K562 (cell line): ENCODE measurements at regions not wholly inside any gene's neighbourhood (a gene's known extent, or its start where the extent isn't known, plus 50 kb on each side); places are given as distances from the start of the nearest gene placed in this dataset.

Experiments used
- ATAC-seq: fragments of 200-7000 bp; cut with Tn5 transposase; 3 replicates; pipeline ENCODE4 v1.9.1; 2020; ENCODE audit warnings: moderate library complexity
- BruUV-seq: library from RNA; stranded (reverse); fragments of 400-500 nt; replicated peaks from 2 replicates; lab custom pipeline; 2021; lab: Mats Ljungman, UMichigan
- CTCF ChIA-PET: fragments of 300-600 bp; formaldehyde crosslinking; extraction: SDS; loops from one replicate; lab custom pipeline; 2021; ENCODE audit warnings: low intra/inter-chr PET ratio; lab: Yijun Ruan, JAX
- POLR2A ChIA-PET: fragments of 300-600, 350-650 bp; sonication (Branson Sonifier 250); formaldehyde crosslinking; extraction: SDS; loops from one replicate; lab custom pipeline; 2021; ENCODE audit warnings: antibody characterized with exemption, inconsistent platforms; lab: Yijun Ruan, JAX
- DNase-seq, 4 experiments: peaks; one replicate each; pipeline versions ENCODE4 v3.0.0 to v3.0.0-alpha.2; 2011 to 2018; ENCODE audit warnings: low spot score in 3 of 4, mixed read lengths in 3 of 4; ENCODE audit errors: extremely low read depth in 1 of 4
- FAIRE-seq: peaks from 2 replicates; lab custom pipeline; 2011; peaks lifted over from hg19 to GRCh38; lab: Jason Lieb, UNC
- H2AFZ ChIP-seq: 2 replicates; pipeline ENCODE4 v1.6.0; 2011; ENCODE audit warnings: low read depth, low read length, control low read depth, inconsistent platforms
- H3K27ac ChIP-seq: fragments of 200-600 bp; 3 replicates; pipeline ENCODE4 v1.8.0; 2011; ENCODE audit warnings: low read depth, mild to moderate bottlenecking, control low read depth, inconsistent platforms, low read length, moderate library complexity, mixed read lengths; ENCODE audit errors: extremely low read depth
- H3K27me3 ChIP-seq, 2 experiments: fragments of 300-600 bp in 1 of 2; 2 replicates in 1 of 2; 3 replicates in 1 of 2; pipeline versions ENCODE4 v1.6.0 to v1.8.0; 2011; ENCODE audit warnings: inconsistent platforms in 2 of 2, low read length in 2 of 2, mild to moderate bottlenecking in 1 of 2, mixed read lengths in 1 of 2, moderate library complexity in 1 of 2; ENCODE audit not compliant: control insufficient read depth in 2 of 2, insufficient read depth in 2 of 2
- H3K36me3 ChIP-seq: fragments of 300-600 bp; 3 replicates; pipeline ENCODE4 v1.8.0; 2011; ENCODE audit warnings: mild to moderate bottlenecking, low read length, inconsistent platforms; ENCODE audit not compliant: control insufficient read depth, insufficient read depth
- H3K4me1 ChIP-seq, 2 experiments: fragments of 200-600 bp in 1 of 2; replicated peaks in 1 of 2; 2 replicates in 1 of 2; 3 replicates in 1 of 2; pipeline versions ENCODE4 v1.5.1 to v1.8.0; 2011; ENCODE audit warnings: inconsistent platforms in 2 of 2, low read length in 2 of 2, mild to moderate bottlenecking in 1 of 2, mixed read lengths in 1 of 2, moderate library complexity in 1 of 2; ENCODE audit not compliant: control insufficient read depth in 2 of 2, insufficient read depth in 2 of 2
- H3K4me2 ChIP-seq: 2 replicates; pipeline ENCODE4 v1.6.1; 2011; ENCODE audit warnings: low read length, control low read depth, inconsistent platforms, mixed read lengths; ENCODE audit not compliant: insufficient read depth
- H3K4me3 ChIP-seq: fragments of 200-600 bp; sonication (generic), shearing (Covaris generic); 2 replicates; pipeline ENCODE4 v1.5.1; 2016; ENCODE audit warnings: control low read depth, inconsistent platforms
- H3K79me2 ChIP-seq: fragments of 200-600 bp; 3 replicates; pipeline ENCODE4 v1.8.0; 2011; ENCODE audit warnings: low read length, inconsistent platforms; ENCODE audit not compliant: control insufficient read depth, insufficient read depth
- H3K9ac ChIP-seq, 2 experiments: 2 replicates each; pipeline versions ENCODE4 v1.6.0 to v1.6.1; 2011; ENCODE audit warnings: low read depth in 2 of 2, low read length in 2 of 2, control low read depth in 1 of 2, inconsistent platforms in 1 of 2, mild to moderate bottlenecking in 1 of 2, mixed read lengths in 1 of 2; ENCODE audit not compliant: insufficient read depth in 1 of 2
- H3K9me1 ChIP-seq: one replicate; pipeline ENCODE4 v1.6.0; 2011; ENCODE audit warnings: inconsistent platforms, mild to moderate bottlenecking, low read length, moderate library complexity; ENCODE audit not compliant: control insufficient read depth, insufficient read depth
- H3K9me3 ChIP-seq: replicated peaks from 2 replicates; pipeline ENCODE4 v1.5.1; 2011; ENCODE audit warnings: low read depth, low read length, inconsistent platforms; ENCODE audit not compliant: control insufficient read depth, insufficient read depth
- H4K20me1 ChIP-seq: replicated peaks from 2 replicates; pipeline ENCODE4 v1.6.1; 2011; ENCODE audit warnings: low read length, inconsistent platforms, mixed read lengths; ENCODE audit not compliant: control insufficient read depth, insufficient read depth
- ASH1L ChIP-seq: fragments of 450-650 bp; IDR thresholded peaks from 2 replicates; pipeline ENCODE4 v1.6.1; 2018; ENCODE audit warnings: borderline replicate concordance, mild to moderate bottlenecking, low read depth; ENCODE audit not compliant: partially characterized antibody
- EGR1 ChIP-seq: fragments of 450-650 bp; conservative IDR thresholded peaks from 2 replicates; pipeline ENCODE4 v1.6.1; 2017; ENCODE audit warnings: mild to moderate bottlenecking
- ELF2 ChIP-seq: fragments of 250-450 bp; sonication (Bioruptor Pico); IDR thresholded peaks from 2 replicates; pipeline ENCODE4 v1.5.0; 2021; ENCODE audit warnings: mild to moderate bottlenecking
- HDAC6 ChIP-seq: IDR thresholded peaks from 2 replicates; pipeline ENCODE4 v1.6.1; 2012; ENCODE audit warnings: low read depth, mild to moderate bottlenecking, control low read depth, inconsistent platforms, low read length, moderate library complexity
- HNRNPH1 ChIP-seq: fragments of 200-400 bp; formaldehyde crosslinking; optimal IDR thresholded peaks from 2 replicates; pipeline ENCODE3; 2017; ENCODE audit warnings: low read depth, mild to moderate bottlenecking, low read length, moderate library complexity
- JUN ChIP-seq, 2 experiments: sonication (generic) in 1 of 2; formaldehyde crosslinking in 1 of 2; IDR thresholded peaks; 2 replicates each; pipeline versions ENCODE4 v1.6.1 to v1.8.0; 2012 to 2022; ENCODE audit warnings: borderline replicate concordance in 2 of 2, mild to moderate bottlenecking in 2 of 2, improper control_type of control experiment in 1 of 2, low read depth in 1 of 2, low read length in 1 of 2, missing genetic modification reagents in 1 of 2
- MAFF ChIP-seq: IDR thresholded peaks from 2 replicates; pipeline ENCODE4 v1.6.1; 2012; ENCODE audit warnings: low read length, improper control_type of control experiment
- MBD2 ChIP-seq: sonication (generic); IDR thresholded peaks from 2 replicates; pipeline ENCODE4 v1.6.1; 2016; ENCODE audit warnings: low read depth, borderline replicate concordance
- MCM5 ChIP-seq: fragments of 450-650 bp; IDR thresholded peaks from 2 replicates; pipeline ENCODE4 v1.6.1; 2016; ENCODE audit warnings: low read depth
- NR4A1 ChIP-seq, 2 experiments: fragments of 250-450 bp in 1 of 2; fragments of 450-650 bp in 1 of 2; sonication (Bioruptor Pico) in 1 of 2; IDR thresholded peaks; 2 replicates each; pipeline versions ENCODE4 v1.4.0 to v1.6.1; 2016 to 2020; ENCODE audit warnings: mild to moderate bottlenecking in 2 of 2, missing compliant biosample characterization in 1 of 2, missing genetic modification characterization in 1 of 2, moderate library complexity in 1 of 2
- POLR2G ChIP-seq: fragments of 200-400 bp; formaldehyde crosslinking; IDR thresholded peaks from 2 replicates; pipeline ENCODE4 v1.6.1; 2017; ENCODE audit warnings: low read depth, mild to moderate bottlenecking, antibody characterized with exemption, low read length, moderate library complexity
- RUNX1 ChIP-seq: sonication (generic); IDR thresholded peaks from 2 replicates; pipeline ENCODE4 v1.6.1; 2016; ENCODE audit warnings: antibody characterized with exemption, low read depth
- SMARCA5 ChIP-seq: fragments of 450-650 bp; IDR thresholded peaks from 2 replicates; pipeline ENCODE4 v1.6.1; 2016
- TCF7L2 ChIP-seq: fragments of 150-350 bp; IDR thresholded peaks from 2 replicates; pipeline ENCODE4 v1.6.1; 2016; ENCODE audit warnings: low read depth, mild to moderate bottlenecking, low read length, moderate library complexity
- THRB ChIP-seq: fragments of 450-650 bp; formaldehyde crosslinking; conservative IDR thresholded peaks from 2 replicates; pipeline ENCODE4 v1.4.0; 2022; ENCODE audit warnings: mild to moderate bottlenecking, missing genetic modification characterization
- ZNF511 ChIP-seq: sonication (generic); formaldehyde crosslinking; IDR thresholded peaks from 2 replicates; pipeline ENCODE4 v1.8.0; 2022; ENCODE audit warnings: mild to moderate bottlenecking, missing genetic modification reagents
- WGBS: fragments of 100-300 bp; shearing (Covaris generic); methylation state at CpG from one replicate; pipeline ENCODE4 v1.1.6; 2016; ENCODE audit warnings: low coverage, mixed read lengths; ENCODE audit not compliant: insufficient coverage; ENCODE audit errors: missing lambda C conversion rate; 5-methylcytosine and 5-hydroxymethylcytosine counted together
- in situ Hi-C: fragments of 300-500 bp; cut with MboI; formaldehyde crosslinking; loops from 4 replicates; pipeline ENCODE4 v1.15.0; 2018; ENCODE audit warnings: inconsistent platforms, mixed read lengths
- intact Hi-C: fragments of 100-400 bp; cut with micrococcal nuclease; formaldehyde crosslinking; loops from 2 replicates; pipeline ENCODE4 v1.14.2; 2022

GRCh38 chr3:44020143-44020542 lies 221.5 kb upstream of the TOPAZ1 start:
- FAIRE-seq (no peak), DNase-seq (no peak)
- no peaks in the 10 kb centered on the region for H3K79me2 ChIP-seq
- no peaks in the 10 kb centered on the region for H3K36me3 ChIP-seq
- BruUV-seq: no TSS peak
- H3K9me1 ChIP-seq: no peaks in the 10 kb centered on the region
- WGBS: 4% methylated on average over 1 of the region's 1 CpG
- POLR2A ChIA-PET: interaction anchor here (0.5 kb wide), 1 partner anchor 17 kb away, joined by 3 read pairs; no protein-coding TSS in a partner anchor
- peaks cover 40 to 54% of the 10 kb centered on the region in 2 experiments for H3K27me3 ChIP-seq
- no peak overlapping the region for H3K4me2 ChIP-seq
- TF ChIP-seq ZNF511 (CRISPR knock-in tag) (no peak), NR4A1 (CRISPR knock-in tag; IDR thresholded peaks at IDR 0.05) (no peak), NR4A1 (tag; IDR thresholded peaks at IDR 0.05) (no peak), ASH1L (no peak), THRB (CRISPR knock-in tag) (no peak), HDAC6 (no peak), RUNX1 (no peak), EGR1 (no peak), ELF2 (CRISPR knock-in tag) (no peak), TCF7L2 (no peak), MCM5 (no peak), MAFF (no peak), SMARCA5 (no peak), POLR2G (no peak), MBD2 (no peak), HNRNPH1 (no peak), JUN (IDR thresholded peaks at IDR 0.05; ENCODE audit: borderline replicate concordance, low read depth, low read length) (no peak), JUN (CRISPR knock-in tag; IDR thresholded peaks at IDR 0.05; ENCODE audit: borderline replicate concordance) (no peak)
- TF ChIP-seq, all 486 proteins: peak for 0
- H3K9me3 ChIP-seq: no peaks in the 10 kb centered on the region
- ATAC-seq: no peak
- CTCF ChIA-PET: no interaction called here
- no peak overlapping the region for H2AFZ ChIP-seq
- H3K4me1 ChIP-seq: peaks cover 0 to 6% of the 10 kb centered on the region in 2 experiments; a peak in 1 of 5 replicates
- no peaks in the 10 kb centered on the region for H4K20me1 ChIP-seq
- no peak overlapping the region for H3K9ac ChIP-seq
- intact Hi-C loops: no loop called here
- in situ Hi-C loops: no loop called here
- no peak overlapping the region for H3K4me3 ChIP-seq
- H3K27ac ChIP-seq: no peak overlapping the region
